Esophagus muscularis mucosa (tissue), 3 donors: ENCODE measurements at regions not wholly inside any gene's neighbourhood (a gene's known extent, or its start where the extent isn't known, plus 50 kb on each side); places are given as distances from the start of the nearest gene placed in this dataset.

Source experiments
- CTCF ChIP-seq, 3 experiments: fragments of 200-600 bp in 2 of 3; fragments of 450-650 bp in 1 of 3; sonication (generic) in 2 of 3; IDR thresholded peaks; one replicate each; pipeline ENCODE4 v1.5.1; 2017 to 2019; ENCODE audit warnings: antibody characterized with exemption in 3 of 3, mild to moderate bottlenecking in 2 of 3, moderate library complexity in 1 of 3
- POLR2A ChIP-seq: fragments of 450-650 bp; IDR thresholded peaks from one replicate; pipeline ENCODE4 v1.6.1; 2017; ENCODE audit warnings: antibody characterized with exemption, moderate library complexity, mild to moderate bottlenecking, low read depth
- POLR2AphosphoS5 ChIP-seq, 2 donors: sonication (generic); formaldehyde crosslinking; IDR thresholded peaks; one replicate each; pipeline ENCODE4 v1.6.1; 2017; ENCODE audit warnings: antibody characterized with exemption in 2 of 2

- TF ChIP-seq POLR2AphosphoS5 (IDR thresholded peaks at IDR 0.05) (no peak), POLR2A (no peak), CTCF (IDR thresholded peaks at IDR 0.05) (no peak)
Observed at GRCh38 chr6:9496837-9497236, 918.0 kb downstream of the TFAP2A start.
